ENCODE measurements at regions not wholly inside any gene's neighbourhood (a gene's known extent, or its start where the extent isn't known, plus 50 kb on each side); places are given as distances from the start of the nearest gene placed in this dataset.

DNA sequence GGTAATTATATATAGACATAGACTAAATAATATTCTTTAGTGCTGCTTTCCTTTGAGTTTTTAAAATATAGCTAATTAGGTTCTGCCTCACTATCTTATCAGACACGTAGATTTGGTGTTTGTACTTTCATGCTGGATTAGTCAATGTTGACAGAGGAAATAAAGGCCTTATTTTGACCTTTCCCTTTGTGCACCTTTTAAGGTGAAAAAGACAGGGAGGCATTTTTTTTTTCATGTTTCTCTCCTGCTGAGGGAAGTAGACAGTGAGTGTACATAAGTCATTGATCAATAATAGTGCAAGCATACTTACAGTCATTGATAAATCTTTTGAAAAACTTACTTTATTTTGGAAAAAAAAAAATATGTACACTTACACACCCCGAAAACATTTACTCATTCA is 467.8 kb downstream of the GRXCR1 start:
- no peak for TF ChIP-seq POLR2A (IDR thresholded peaks at IDR 0.05)
- TF ChIP-seq, protein P1, sequence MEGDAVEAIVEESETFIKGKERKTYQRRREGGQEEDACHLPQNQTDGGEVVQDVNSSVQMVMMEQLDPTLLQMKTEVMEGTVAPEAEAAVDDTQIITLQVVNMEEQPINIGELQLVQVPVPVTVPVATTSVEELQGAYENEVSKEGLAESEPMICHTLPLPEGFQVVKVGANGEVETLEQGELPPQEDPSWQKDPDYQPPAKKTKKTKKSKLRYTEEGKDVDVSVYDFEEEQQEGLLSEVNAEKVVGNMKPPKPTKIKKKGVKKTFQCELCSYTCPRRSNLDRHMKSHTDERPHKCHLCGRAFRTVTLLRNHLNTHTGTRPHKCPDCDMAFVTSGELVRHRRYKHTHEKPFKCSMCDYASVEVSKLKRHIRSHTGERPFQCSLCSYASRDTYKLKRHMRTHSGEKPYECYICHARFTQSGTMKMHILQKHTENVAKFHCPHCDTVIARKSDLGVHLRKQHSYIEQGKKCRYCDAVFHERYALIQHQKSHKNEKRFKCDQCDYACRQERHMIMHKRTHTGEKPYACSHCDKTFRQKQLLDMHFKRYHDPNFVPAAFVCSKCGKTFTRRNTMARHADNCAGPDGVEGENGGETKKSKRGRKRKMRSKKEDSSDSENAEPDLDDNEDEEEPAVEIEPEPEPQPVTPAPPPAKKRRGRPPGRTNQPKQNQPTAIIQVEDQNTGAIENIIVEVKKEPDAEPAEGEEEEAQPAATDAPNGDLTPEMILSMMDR (IDR thresholded peaks at IDR 0.05) = no peak
